Activated CD4-positive, alpha-beta T cell treated with anti-CD3 and anti-CD28 coated beads for 36 hours (primary cell): ENCODE measurements at regions not wholly inside any gene's neighbourhood (a gene's known extent, or its start where the extent isn't known, plus 50 kb on each side); places are given as distances from the start of the nearest gene placed in this dataset.

Experiments
- ATAC-seq: fragments of 200-7000 bp; cut with Tn5 transposase; one replicate; pipeline ENCODE4 v1.10.0; 2021; ENCODE audit warnings: mild to moderate bottlenecking, moderate library complexity
- CTCF ChIA-PET: fragments of 350-600 bp; sonication (Branson Sonifier 250); formaldehyde crosslinking; loops from one replicate; lab custom pipeline; 2021; ENCODE audit warnings: antibody characterized with exemption; lab: Charles Lee
- POLR2A ChIA-PET: fragments of 350-600 bp; sonication (Branson Sonifier 250); formaldehyde crosslinking; loops from one replicate; lab custom pipeline; 2021; ENCODE audit warnings: antibody characterized with exemption, inconsistent platforms; lab: Charles Lee
- DNase-seq: peaks from one replicate; pipeline ENCODE4 v3.0.0-alpha.2; 2020
- H3K27ac Mint-ChIP-seq: one replicate; pipeline ENCODE4 v1.8.0; 2021; ENCODE audit warnings: mixed read lengths
- H3K27me3 Mint-ChIP-seq: one replicate; pipeline ENCODE4 v1.8.0; 2021; ENCODE audit warnings: mixed read lengths
- H3K36me3 Mint-ChIP-seq: one replicate; pipeline ENCODE4 v1.8.0; 2021; ENCODE audit warnings: low read depth, mixed read lengths
- H3K4me1 Mint-ChIP-seq: one replicate; pipeline ENCODE4 v1.8.0; 2021; ENCODE audit warnings: mixed read lengths
- H3K4me3 Mint-ChIP-seq: one replicate; pipeline ENCODE4 v1.8.0; 2021; ENCODE audit warnings: mild to moderate bottlenecking, moderate library complexity, mixed read lengths
- H3K9me3 Mint-ChIP-seq: one replicate; pipeline ENCODE4 v1.8.0; 2021; ENCODE audit warnings: low read depth, mixed read lengths
- intact Hi-C, 2 experiments: fragments of 100-400 bp; cut with DNase I in 1 of 2; cut with micrococcal nuclease in 1 of 2; formaldehyde crosslinking; loops; one replicate each; pipeline versions ENCODE4 v1.14.2 to v1.15.1; 2022 to 2024; cut with DNase I, micrococcal nuclease

DNA sequence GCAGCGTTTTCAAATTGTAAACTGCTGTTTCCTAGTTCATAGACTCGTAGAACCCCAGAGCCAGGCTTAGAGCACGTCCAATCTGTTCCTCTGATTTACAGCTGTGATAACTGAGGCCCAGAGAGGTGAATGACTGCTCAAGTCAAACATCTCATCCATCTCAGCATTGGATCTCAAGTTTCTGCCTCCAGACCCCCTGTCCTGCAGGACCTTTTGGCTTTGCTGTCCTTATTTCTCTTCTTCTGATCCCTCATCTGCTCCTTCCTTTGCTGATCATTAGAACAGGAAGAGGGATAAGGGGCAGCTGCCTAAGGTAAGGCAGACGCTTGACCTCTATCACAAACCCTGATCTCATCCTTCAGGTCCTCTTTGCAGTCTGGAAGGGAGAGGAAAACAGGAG, 58.5 kb upstream of the CREB1 start:
- DNase-seq (no peak), ATAC-seq (no peak)
- Mint-ChIP-seq H3K36me3 (no peaks in the 10 kb centered on the region), H3K9me3 (no peaks in the 10 kb centered on the region), H3K27ac (no peak overlapping the region), H3K4me3 (no peak overlapping the region), H3K4me1 (peaks cover 26% of the 10 kb centered on the region), H3K27me3 (no peaks in the 10 kb centered on the region)
- ChIA-PET POLR2A (no interaction called here), CTCF (interaction anchor here (0.6 to 1.4 kb wide), 5 partner anchors 11 to 482 kb away, joined by 3 to 5 read pairs (median 3); no protein-coding TSS in a partner anchor)
- intact Hi-C loops: loop anchor here (5.0 to 10.0 kb wide), 8 partner anchors 144 to 1079 kb away; partner anchors contain the start of gene KLF7 (in 2 of the 2)

- H3K9me3 Mint-ChIP-seq: no peaks in the 10 kb centered on the region
- H3K27me3 Mint-ChIP-seq: no peaks in the 10 kb centered on the region
- no peak overlapping the region for H3K4me3 Mint-ChIP-seq
- peaks cover 24% of the 10 kb centered on the region for H3K4me1 Mint-ChIP-seq
- ChIA-PET POLR2A (interaction anchor here (0.7 kb wide), 1 partner anchor 73 kb away, joined by 4 read pairs; no protein-coding TSS in a partner anchor), CTCF (interaction anchor here (0.5 to 3.1 kb wide), 41 partner anchors 13 to 783 kb away, joined by 3 to 32 read pairs (median 4); no protein-coding TSS in a partner anchor)
- intact Hi-C loops: loop anchor here (1.0 to 10.0 kb wide), 13 partner anchors 145 to 1080 kb away; partner anchors contain the start of gene KLF7 (in 2 of the 2)
- H3K36me3 Mint-ChIP-seq: no peaks in the 10 kb centered on the region
- DNase-seq (no peak), ATAC-seq (no peak)
- H3K27ac Mint-ChIP-seq: no peak overlapping the region
Observed at GRCh38 chr2:207472343-207473048, 57.3 kb upstream of the CREB1 start.

- DNase-seq (peak; percentile 71), ATAC-seq (peak; percentile 94)
- H3K9me3 Mint-ChIP-seq: no peaks in the 10 kb centered on the region
- H3K27ac Mint-ChIP-seq: no peak overlapping the region
- H3K4me1 Mint-ChIP-seq: peaks cover 16% of the 10 kb centered on the region
- intact Hi-C loops: loop anchor here (1.0 to 10.0 kb wide), 13 partner anchors 146 to 1081 kb away; partner anchors contain the start of gene KLF7 (in 2 of the 2)
- no peaks in the 10 kb centered on the region for H3K27me3 Mint-ChIP-seq
- no peak overlapping the region for H3K4me3 Mint-ChIP-seq
- H3K36me3 Mint-ChIP-seq: no peaks in the 10 kb centered on the region
- ChIA-PET CTCF (interaction anchor here (0.5 to 3.1 kb wide), 42 partner anchors 20 to 784 kb away, joined by 3 to 32 read pairs (median 4); no protein-coding TSS in a partner anchor), POLR2A (interaction anchor here (0.7 kb wide), 1 partner anchor 74 kb away, joined by 4 read pairs; no protein-coding TSS in a partner anchor)
Observed at GRCh38 chr2:207473049-207473930, 56.5 kb upstream of the CREB1 start.

DNA sequence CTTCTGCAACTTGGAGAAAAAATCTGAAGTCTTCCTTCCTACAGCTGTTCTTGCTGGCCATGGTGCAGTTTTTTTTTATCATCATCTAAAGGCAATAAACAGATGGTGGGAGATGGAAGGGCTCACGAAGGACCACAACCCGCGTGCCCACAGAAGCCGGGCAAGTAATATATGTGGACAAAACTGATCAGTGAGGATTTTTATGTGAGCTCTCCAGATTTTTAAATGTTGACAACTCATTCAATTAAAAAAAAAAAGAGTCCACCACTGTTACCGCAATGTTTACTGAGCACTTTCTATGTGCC, 55.9 kb upstream of the CREB1 start:
- Mint-ChIP-seq H3K9me3 (no peaks in the 10 kb centered on the region), H3K36me3 (no peaks in the 10 kb centered on the region), H3K4me3 (no peak overlapping the region), H3K4me1 (peaks cover 21% of the 10 kb centered on the region), H3K27ac (no peak overlapping the region), H3K27me3 (no peaks in the 10 kb centered on the region)
- DNase-seq (no peak), ATAC-seq (no peak)
- intact Hi-C loops: loop anchor here (1.0 to 10.0 kb wide), 16 partner anchors 147 to 1082 kb away; partner anchors contain the start of gene KLF7 (in 2 of the 2)
- ChIA-PET CTCF (interaction anchor here (0.6 to 3.1 kb wide), 21 partner anchors 20 to 785 kb away, joined by 3 to 32 read pairs (median 4); no protein-coding TSS in a partner anchor), POLR2A (no interaction called here)

DNA sequence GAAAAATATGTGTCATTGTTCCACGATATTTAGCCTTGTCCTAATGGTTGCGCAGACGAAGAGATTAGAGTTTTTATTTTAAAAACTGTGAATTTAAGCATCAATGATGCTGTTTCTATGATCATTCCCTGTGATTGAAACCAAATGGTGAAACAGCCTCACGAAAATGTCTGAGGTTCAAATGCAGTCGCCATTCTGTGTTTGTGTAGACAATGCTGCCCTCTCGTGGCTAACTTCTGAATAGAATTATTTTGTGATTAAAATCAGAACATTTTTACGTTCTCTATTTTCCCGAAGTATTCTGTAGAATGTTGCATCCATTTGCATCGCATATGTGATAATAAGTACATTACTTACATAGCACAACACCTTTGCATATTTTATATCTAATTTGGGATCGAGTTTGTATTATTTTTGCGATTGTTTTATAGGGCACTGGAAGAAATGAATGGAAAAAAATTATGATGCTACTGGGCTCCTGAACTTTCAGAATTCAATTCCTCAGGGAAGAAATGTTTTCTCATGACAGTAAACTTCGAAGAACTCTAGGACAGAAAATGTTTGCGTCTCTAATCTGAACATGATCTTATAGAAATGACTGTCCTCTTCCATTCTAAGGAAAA, 54.8 kb upstream of the CREB1 start:
- Mint-ChIP-seq H3K4me1 (peaks cover 31% of the 10 kb centered on the region), H3K36me3 (no peaks in the 10 kb centered on the region), H3K9me3 (no peaks in the 10 kb centered on the region), H3K27me3 (no peaks in the 10 kb centered on the region), H3K27ac (no peak overlapping the region), H3K4me3 (no peak overlapping the region)
- intact Hi-C loops: loop anchor here (1.0 to 10.0 kb wide), 13 partner anchors 148 to 1083 kb away; partner anchors contain the start of gene KLF7 (in 2 of the 2)
- CTCF ChIA-PET: interaction anchor here (1.7 to 3.1 kb wide), 4 partner anchors 51 to 677 kb away, joined by 4 to 32 read pairs (median 16); no protein-coding TSS in a partner anchor
- POLR2A ChIA-PET: no interaction called here
- ATAC-seq: peak; percentile 21
- peak; percentile 63 for DNase-seq

DNA sequence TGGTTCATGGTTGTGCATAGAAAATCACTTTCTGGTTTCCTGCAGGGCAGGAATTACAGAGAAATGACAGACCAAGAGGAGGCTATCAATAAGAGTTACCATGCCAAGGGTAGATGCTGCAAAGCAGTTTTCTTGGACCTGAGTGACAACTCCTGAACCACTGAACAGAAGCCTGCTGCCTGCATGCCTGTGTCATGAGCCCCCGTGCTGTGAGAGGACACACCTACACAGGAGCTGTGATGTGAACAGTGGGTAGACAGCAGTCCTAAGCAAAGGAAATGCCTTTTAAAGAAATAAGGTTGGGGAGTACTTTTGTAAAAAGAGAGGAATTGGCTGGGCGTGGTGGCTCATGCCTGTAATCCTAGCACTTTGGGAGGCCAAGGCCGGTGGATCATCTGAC, 54.2 kb upstream of the CREB1 start:
- ATAC-seq: no peak
- peaks cover 31% of the 10 kb centered on the region for H3K4me1 Mint-ChIP-seq
- H3K27ac Mint-ChIP-seq: no peak overlapping the region
- POLR2A ChIA-PET: no interaction called here
- DNase-seq: no peak
- H3K4me3 Mint-ChIP-seq: no peak overlapping the region
- no peaks in the 10 kb centered on the region for H3K27me3 Mint-ChIP-seq
- H3K36me3 Mint-ChIP-seq: no peaks in the 10 kb centered on the region
- H3K9me3 Mint-ChIP-seq: no peaks in the 10 kb centered on the region
- CTCF ChIA-PET: interaction anchor here (0.5 to 2.0 kb wide), 6 partner anchors 68 to 675 kb away, joined by 3 to 5 read pairs (median 4); no protein-coding TSS in a partner anchor
- intact Hi-C loops: loop anchor here (1.0 to 10.0 kb wide), 6 partner anchors 333 to 921 kb away; no protein-coding TSS in a partner anchor

DNA sequence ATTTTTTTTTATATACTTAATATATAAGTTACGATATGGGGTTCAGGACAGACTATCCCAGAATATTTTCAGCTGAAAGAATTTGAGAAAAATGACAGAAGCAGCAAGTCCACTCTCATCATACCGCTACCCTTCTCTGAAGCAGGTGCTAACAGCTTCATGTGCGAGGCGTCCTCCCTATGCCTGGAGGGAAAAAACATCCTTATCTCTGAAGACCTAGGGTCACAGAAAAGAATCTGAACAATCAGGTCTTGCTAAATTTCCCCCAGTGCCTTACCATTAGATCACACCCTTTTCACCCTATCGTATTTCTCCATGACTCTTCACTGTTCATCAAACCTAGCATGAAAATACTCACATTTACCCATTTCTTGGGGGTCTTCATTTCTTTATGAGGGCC, 51.9 kb upstream of the CREB1 start:
- DNase-seq (no peak), ATAC-seq (no peak)
- H3K4me3 Mint-ChIP-seq: no peak overlapping the region
- H3K4me1 Mint-ChIP-seq: peaks cover 45% of the 10 kb centered on the region
- CTCF ChIA-PET: interaction anchor here (0.5 to 0.9 kb wide), 2 partner anchors 89 to 687 kb away, joined by 3 read pairs; no protein-coding TSS in a partner anchor
- intact Hi-C loops: loop anchor here (2.0 to 10.0 kb wide), 2 partner anchors 45 to 923 kb away; no protein-coding TSS in a partner anchor
- H3K27ac Mint-ChIP-seq: no peak overlapping the region
- no peaks in the 10 kb centered on the region for H3K36me3 Mint-ChIP-seq
- H3K27me3 Mint-ChIP-seq: no peaks in the 10 kb centered on the region
- POLR2A ChIA-PET: interaction anchor here (0.5 kb wide), 1 partner anchor 158 kb away, joined by 4 read pairs; no protein-coding TSS in a partner anchor
- H3K9me3 Mint-ChIP-seq: no peaks in the 10 kb centered on the region

- no peak overlapping the region for H3K4me3 Mint-ChIP-seq
- no peaks in the 10 kb centered on the region for H3K36me3 Mint-ChIP-seq
- H3K4me1 Mint-ChIP-seq: peaks cover 44% of the 10 kb centered on the region
- DNase-seq: no peak
- H3K27ac Mint-ChIP-seq: no peak overlapping the region
- ChIA-PET POLR2A (interaction anchor here (0.7 kb wide), 1 partner anchor 1324 kb away, joined by 3 read pairs; no protein-coding TSS in a partner anchor), CTCF (interaction anchor here (0.7 kb wide), 1 partner anchor 48 kb away, joined by 3 read pairs; no protein-coding TSS in a partner anchor)
- intact Hi-C loops: loop anchor here (2.0 to 10.0 kb wide), 2 partner anchors 44 to 924 kb away; no protein-coding TSS in a partner anchor
- H3K27me3 Mint-ChIP-seq: no peaks in the 10 kb centered on the region
- H3K9me3 Mint-ChIP-seq: no peaks in the 10 kb centered on the region
- no peak for ATAC-seq
Observed at GRCh38 chr2:207478572-207478971, 51.2 kb upstream of the CREB1 start.

- Mint-ChIP-seq H3K27ac (no peak overlapping the region), H3K4me1 (peaks cover 48% of the 10 kb centered on the region), H3K9me3 (no peaks in the 10 kb centered on the region), H3K36me3 (no peaks in the 10 kb centered on the region), H3K4me3 (no peak overlapping the region), H3K27me3 (no peaks in the 10 kb centered on the region)
- ChIA-PET POLR2A (interaction anchor here (0.7 kb wide), 1 partner anchor 1325 kb away, joined by 3 read pairs; no protein-coding TSS in a partner anchor), CTCF (interaction anchor here (0.6 to 1.7 kb wide), 7 partner anchors 17 to 679 kb away, joined by 3 to 4 read pairs (median 3); no protein-coding TSS in a partner anchor)
- intact Hi-C loops: loop anchor here (2.0 to 10.0 kb wide), 2 partner anchors 44 to 924 kb away; no protein-coding TSS in a partner anchor
- no peak for DNase-seq
- no peak for ATAC-seq
Observed at GRCh38 chr2:207479198-207479785, 50.5 kb upstream of the CREB1 start.
